GM21381 (cell line): ENCODE measurements at regions not wholly inside any gene's neighbourhood (a gene's known extent, or its start where the extent isn't known, plus 50 kb on each side); places are given as distances from the start of the nearest gene placed in this dataset.

Experiments used
- ATAC-seq: cut with Tn5 transposase; IDR thresholded peaks from one replicate; pipeline ENCODE4 v1.9.1; 2021; ENCODE audit warnings: mild to moderate bottlenecking, moderate library complexity; ENCODE audit not compliant: unreplicated experiment

- ATAC-seq: no peak
Observed at GRCh38 chr1:72851597-72851996, 569.3 kb upstream of the NEGR1 start.

GRCh38 chr1:72848997-72849396, 566.7 kb upstream of the NEGR1 start:
- no peak for ATAC-seq

GRCh38 chr1:72847651-72848050, 565.3 kb upstream of the NEGR1 start:
- ATAC-seq: no peak

GRCh38 chr1:72846476-72847278, 564.3 kb upstream of the NEGR1 start:
- no peak for ATAC-seq

- no peak for ATAC-seq
Observed at GRCh38 chr1:72845981-72846380, 563.6 kb upstream of the NEGR1 start.

- no peak for ATAC-seq
Observed at GRCh38 chr1:72845381-72845780, 563.0 kb upstream of the NEGR1 start.

GRCh38 chr1:72837781-72838180, 555.4 kb upstream of the NEGR1 start:
- no peak for ATAC-seq

- ATAC-seq: no peak
Observed at GRCh38 chr1:72830606-72831390, 548.5 kb upstream of the NEGR1 start.

- no peak for ATAC-seq
Observed at GRCh38 chr1:72827278-72827677, 544.9 kb upstream of the NEGR1 start.

GRCh38 chr1:72804541-72804940, 522.2 kb upstream of the NEGR1 start:
- no peak for ATAC-seq

GRCh38 chr1:72781038-72781437, 498.7 kb upstream of the NEGR1 start:
- no peak for ATAC-seq

GRCh38 chr1:72780212-72780611, 497.9 kb upstream of the NEGR1 start:
- no peak for ATAC-seq

GRCh38 chr1:72777918-72778317, 495.6 kb upstream of the NEGR1 start:
- no peak for ATAC-seq

- no peak for ATAC-seq
Observed at GRCh38 chr1:72763481-72763880, 481.1 kb upstream of the NEGR1 start.

- no peak for ATAC-seq
Observed at GRCh38 chr1:72759486-72759885, 477.1 kb upstream of the NEGR1 start.

- no peak for ATAC-seq
Observed at GRCh38 chr1:72757843-72758242, 475.5 kb upstream of the NEGR1 start.

GRCh38 chr1:72745413-72745812, 463.1 kb upstream of the NEGR1 start:
- no peak for ATAC-seq

GRCh38 chr1:72734415-72734814, 452.1 kb upstream of the NEGR1 start:
- no peak for ATAC-seq

GRCh38 chr1:72724951-72725861, 442.9 kb upstream of the NEGR1 start:
- no peak for ATAC-seq

GRCh38 chr1:72705921-72706320, 423.6 kb upstream of the NEGR1 start:
- no peak for ATAC-seq

GRCh38 chr1:72704841-72705477, 422.6 kb upstream of the NEGR1 start:
- ATAC-seq: no peak
